Mucosa of descending colon (tissue), 3 donors: ENCODE measurements at regions not wholly inside any gene's neighbourhood (a gene's known extent, or its start where the extent isn't known, plus 50 kb on each side); places are given as distances from the start of the nearest gene placed in this dataset.
"Not testable (repeated sequence)": the region's sequence is repeated elsewhere in the genome, so short reads cannot be mapped to it uniquely, and the experiment has no call there.

Source experiments
- ATAC-seq: fragments of 200-7000 bp; cut with Tn5 transposase; one replicate; pipeline ENCODE4 v1.9.1; 2020; ENCODE audit warnings: mild to moderate bottlenecking, moderate library complexity
- DNase-seq, 3 donors: peaks; one replicate each; pipeline ENCODE4 v3.0.0-alpha.2; 2020
- H3K36me3 ChIP-seq: fragments of 200-600 bp; one replicate; pipeline ENCODE4 v1.8.0; 2021; ENCODE audit warnings: low read depth, mild to moderate bottlenecking
- H3K4me1 ChIP-seq: fragments of 200-600 bp; one replicate; pipeline ENCODE4 v1.8.0; 2021; ENCODE audit warnings: low read depth, mild to moderate bottlenecking
- H3K4me3 ChIP-seq: fragments of 200-600 bp; one replicate; pipeline ENCODE4 v1.8.0; 2021; ENCODE audit warnings: mild to moderate bottlenecking
- H3K9me3 ChIP-seq: fragments of 200-600 bp; one replicate; pipeline ENCODE4 v1.8.0; 2021; ENCODE audit warnings: mild to moderate bottlenecking
- CTCF ChIP-seq: fragments of 200-600 bp; IDR thresholded peaks from one replicate; pipeline ENCODE4 v1.8.0; 2022; ENCODE audit warnings: antibody characterized with exemption, mild to moderate bottlenecking
- intact Hi-C, 2 donors: fragments of 100-400 bp; cut with DNase I in 1 of 2; cut with micrococcal nuclease in 1 of 2; formaldehyde crosslinking; loops; one replicate each; pipeline versions ENCODE4 v1.11.0 to v1.11.1; 2022; cut with DNase I, micrococcal nuclease
- donor health status: DM: no; HTN: no; CAD: no; lungs with moderate emphysema.
- donor health status: DM: no; HTN: no; CAD: no.
- donor health status: DM: no; HTN: yes; CAD: no.

DNA sequence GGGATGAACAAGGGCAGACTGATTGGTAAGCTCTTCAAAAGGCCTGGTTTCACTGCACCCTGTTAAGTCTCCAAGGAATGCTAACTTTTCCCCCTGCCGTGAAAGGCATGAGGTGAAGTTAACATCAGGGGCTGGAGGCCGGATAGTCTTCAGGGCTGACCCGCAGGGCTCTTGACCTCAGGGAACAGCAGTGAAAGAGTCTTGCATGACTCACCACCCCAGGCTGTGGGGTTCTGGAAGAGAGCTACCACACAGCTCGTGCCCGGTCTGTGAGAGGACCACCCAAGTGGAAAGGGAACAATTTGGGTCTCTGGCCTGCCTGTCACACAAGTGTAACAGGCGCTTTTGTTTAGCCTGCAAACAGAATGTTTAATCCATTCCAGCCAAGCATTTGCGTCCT, 504.9 kb downstream of the EDEM1 start:
- intact Hi-C loops: no loop called here
- H3K4me1 ChIP-seq: no peaks in the 10 kb centered on the region
- ATAC-seq (no peak), DNase-seq (no peak)
- H3K4me3 ChIP-seq: no peak overlapping the region
- no peaks in the 10 kb centered on the region for H3K36me3 ChIP-seq
- no peak for TF ChIP-seq CTCF
- peaks cover 21% of the 10 kb centered on the region for H3K9me3 ChIP-seq

DNA sequence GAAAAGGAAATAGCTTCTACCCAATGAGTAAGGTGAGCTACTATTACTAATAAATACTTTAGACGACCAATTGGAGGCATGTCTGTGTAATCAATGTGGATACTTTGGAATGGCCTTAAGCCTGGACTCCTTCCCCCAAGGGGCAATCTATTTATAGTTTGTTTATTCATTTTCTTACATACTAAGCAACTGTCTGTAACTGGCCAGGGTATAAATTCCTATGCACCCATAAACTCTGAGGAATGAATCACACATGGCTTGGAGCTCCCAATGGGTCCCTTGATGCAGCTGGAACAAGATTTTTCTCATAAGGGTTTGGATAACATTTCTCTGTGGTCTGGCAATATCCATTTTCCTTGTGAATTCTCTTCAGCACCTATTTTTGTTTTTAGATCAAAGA, 506.8 kb downstream of the EDEM1 start:
- DNase-seq: no peak
- ATAC-seq: peak; percentile 55
- TF ChIP-seq CTCF: no peak
- H3K9me3 ChIP-seq: peaks cover 21% of the 10 kb centered on the region
- no peak overlapping the region for H3K4me3 ChIP-seq
- H3K4me1 ChIP-seq: no peaks in the 10 kb centered on the region
- intact Hi-C loops: no loop called here
- H3K36me3 ChIP-seq: no peaks in the 10 kb centered on the region

DNA sequence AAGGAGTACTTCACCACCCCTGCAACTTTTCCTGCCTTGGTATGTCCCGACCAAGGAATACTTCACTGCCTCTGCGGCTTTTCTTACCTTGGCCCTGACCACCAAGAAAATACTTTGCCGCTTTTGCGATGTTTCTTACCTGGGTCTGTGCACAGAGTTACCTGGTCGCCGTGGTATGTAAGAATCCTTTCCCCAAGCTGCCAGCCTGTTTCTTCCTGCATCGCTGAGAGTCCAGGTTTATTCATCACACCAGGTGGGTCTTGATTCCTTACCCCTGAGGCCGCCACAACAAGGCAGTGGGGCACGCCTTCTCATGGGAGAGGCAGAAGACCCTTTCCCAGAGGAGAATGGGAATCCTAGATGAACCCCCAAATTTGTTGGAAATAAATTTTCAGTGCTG, 511.3 kb downstream of the EDEM1 start:
- Histone ChIP-seq H3K4me1 (peaks cover 5% of the 10 kb centered on the region), H3K36me3 (no peaks in the 10 kb centered on the region), H3K9me3 (no peaks in the 10 kb centered on the region), H3K4me3 (no peak overlapping the region)
- no peak for ATAC-seq
- TF ChIP-seq CTCF: no peak
- intact Hi-C loops: no loop called here
- no peak for DNase-seq

DNA sequence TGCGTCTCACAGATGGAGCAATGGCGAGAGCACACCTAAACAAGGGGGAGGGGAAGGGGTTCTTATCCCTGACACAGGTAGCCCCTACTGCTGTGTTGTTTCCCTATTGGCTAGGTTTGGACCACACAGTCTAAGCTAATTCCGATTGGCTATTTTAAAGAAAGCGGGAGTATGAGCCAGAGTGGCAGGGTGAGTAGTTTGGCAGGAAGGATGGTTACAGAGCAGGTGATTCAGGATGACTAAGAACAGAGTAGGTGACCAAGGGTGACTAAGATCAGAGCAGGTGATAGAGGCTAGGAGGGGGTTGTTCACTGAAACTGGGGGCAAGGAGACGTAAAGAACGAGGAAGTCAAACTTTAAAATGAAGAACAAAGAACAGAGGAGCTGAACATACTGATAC, 511.8 kb downstream of the EDEM1 start:
- Histone ChIP-seq H3K4me3 (no peak overlapping the region), H3K4me1 (peaks cover 5% of the 10 kb centered on the region), H3K36me3 (no peaks in the 10 kb centered on the region), H3K9me3 (no peaks in the 10 kb centered on the region)
- peak in 1 of 3 donors; percentile 13 for DNase-seq
- ATAC-seq: peak; percentile 74
- intact Hi-C loops: no loop called here
- no peak for TF ChIP-seq CTCF

DNA sequence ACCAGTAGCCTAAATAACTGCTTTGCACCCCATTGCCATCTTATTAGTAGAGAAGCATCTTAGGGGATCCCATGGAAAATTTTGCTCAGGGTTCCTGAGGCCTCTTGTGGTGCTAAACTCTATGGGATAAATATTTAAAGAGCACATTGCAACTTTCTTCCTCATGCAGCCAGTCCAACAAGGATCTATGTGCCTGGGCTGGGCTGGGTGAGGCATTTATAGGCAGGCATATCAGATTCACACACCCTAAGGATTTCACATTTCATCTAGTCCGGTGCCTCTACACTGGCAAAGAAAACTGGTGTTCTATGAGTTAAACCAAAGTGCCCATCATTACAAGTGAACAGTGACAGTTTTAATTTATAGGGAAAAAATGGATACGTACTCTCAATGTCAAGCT, 512.3 kb downstream of the EDEM1 start:
- DNase-seq (peak; percentile 58 to 79 (median 66)), ATAC-seq (peak; percentile 96)
- H3K4me1 ChIP-seq: peaks cover 5% of the 10 kb centered on the region
- no peaks in the 10 kb centered on the region for H3K36me3 ChIP-seq
- TF ChIP-seq CTCF: no peak
- no peak overlapping the region for H3K4me3 ChIP-seq
- intact Hi-C loops: no loop called here
- no peaks in the 10 kb centered on the region for H3K9me3 ChIP-seq

DNA sequence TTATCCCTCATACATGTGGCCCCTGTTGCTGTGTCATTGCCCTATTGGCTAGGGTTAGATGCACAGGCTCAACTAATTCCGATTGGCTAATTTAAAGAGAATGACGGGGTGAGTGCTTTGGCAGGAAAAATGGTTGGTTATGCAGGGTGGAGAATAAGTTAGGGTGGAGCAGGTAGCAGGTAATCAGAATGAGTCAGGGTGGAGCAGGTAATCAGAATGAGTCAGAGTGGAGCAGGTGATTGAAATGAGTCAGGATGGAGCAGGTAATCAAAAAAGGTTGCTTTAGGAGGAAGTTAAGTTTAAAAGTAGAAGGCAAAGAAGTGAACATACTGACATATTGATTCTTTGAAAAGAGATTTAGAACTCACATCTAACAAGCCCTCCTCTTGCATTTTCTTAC, 513.5 kb downstream of the EDEM1 start:
- ATAC-seq: peak; percentile 85
- H3K4me1 ChIP-seq, H3K9me3 ChIP-seq, H3K4me3 ChIP-seq, H3K36me3 ChIP-seq, intact Hi-C loops: not testable (repeated sequence)
- peak in 1 of 3 donors; percentile 55 for DNase-seq
